Limb (tissue), 2 donors: ENCODE measurements at regions not wholly inside any gene's neighbourhood (a gene's known extent, or its start where the extent isn't known, plus 50 kb on each side); places are given as distances from the start of the nearest gene placed in this dataset.
"Not testable (repeated sequence)": the region's sequence is repeated elsewhere in the genome, so short reads cannot be mapped to it uniquely, and the experiment has no call there.

Source experiments
- DNase-seq, 2 donors: peaks; one replicate each; pipeline ENCODE4 v3.0.0-alpha.2; 2016; ENCODE audit errors: extremely low spot score in 2 of 2

GRCh38 chr18:5721924-5722323 is 173.4 kb downstream of the TMEM200C start:
- no peak for DNase-seq

- DNase-seq: no peak
Observed at GRCh38 chr18:5720132-5720531, 175.2 kb downstream of the TMEM200C start.

- no peak for DNase-seq
Observed at GRCh38 chr18:5717256-5717655, 173.5 kb upstream of the EPB41L3 start.

GRCh38 chr18:5710676-5711075 is 166.9 kb upstream of the EPB41L3 start:
- DNase-seq: no peak

- no peak for DNase-seq
Observed at GRCh38 chr18:5710235-5710634, 166.4 kb upstream of the EPB41L3 start.

- DNase-seq: no peak
Observed at GRCh38 chr18:5709476-5710095, 165.8 kb upstream of the EPB41L3 start.

- no peak for DNase-seq
Observed at GRCh38 chr18:5707586-5707985, 163.8 kb upstream of the EPB41L3 start.

GRCh38 chr18:5705393-5705792 is 161.6 kb upstream of the EPB41L3 start:
- DNase-seq: no peak

- no peak for DNase-seq
Observed at GRCh38 chr18:5704847-5705246, 161.1 kb upstream of the EPB41L3 start.

- DNase-seq: not testable (repeated sequence)
Observed at GRCh38 chr18:5702016-5702415, 158.2 kb upstream of the EPB41L3 start.

- peak in 1 of 2 donors; percentile 27 for DNase-seq
Observed at GRCh38 chr18:5693699-5694294, 150.0 kb upstream of the EPB41L3 start.

- no peak for DNase-seq
Observed at GRCh38 chr18:5678779-5679406, 135.1 kb upstream of the EPB41L3 start.

GRCh38 chr18:5678278-5678677 is 134.5 kb upstream of the EPB41L3 start:
- no peak for DNase-seq

- DNase-seq: no peak
Observed at GRCh38 chr18:5673616-5674015, 129.8 kb upstream of the EPB41L3 start.

GRCh38 chr18:5669585-5669984 is 125.8 kb upstream of the EPB41L3 start:
- DNase-seq: no peak

- no peak for DNase-seq
Observed at GRCh38 chr18:5668087-5668715, 124.4 kb upstream of the EPB41L3 start.

GRCh38 chr18:5667356-5667755 is 123.6 kb upstream of the EPB41L3 start:
- DNase-seq: no peak

- no peak for DNase-seq
Observed at GRCh38 chr18:5662586-5663090, 118.8 kb upstream of the EPB41L3 start.

- DNase-seq: no peak
Observed at GRCh38 chr18:5661179-5661578, 117.4 kb upstream of the EPB41L3 start.

- DNase-seq: no peak
Observed at GRCh38 chr18:5653802-5654201, 110.0 kb upstream of the EPB41L3 start.

- no peak for DNase-seq
Observed at GRCh38 chr18:5651736-5652135, 107.9 kb upstream of the EPB41L3 start.

GRCh38 chr18:5649439-5649838 is 105.6 kb upstream of the EPB41L3 start:
- no peak for DNase-seq
